ENCODE measurements at regions not wholly inside any gene's neighbourhood (a gene's known extent, or its start where the extent isn't known, plus 50 kb on each side); places are given as distances from the start of the nearest gene placed in this dataset.
A peak's percentile ranks its signal among the peaks of the same experiment; 100 is the strongest.

DNA sequence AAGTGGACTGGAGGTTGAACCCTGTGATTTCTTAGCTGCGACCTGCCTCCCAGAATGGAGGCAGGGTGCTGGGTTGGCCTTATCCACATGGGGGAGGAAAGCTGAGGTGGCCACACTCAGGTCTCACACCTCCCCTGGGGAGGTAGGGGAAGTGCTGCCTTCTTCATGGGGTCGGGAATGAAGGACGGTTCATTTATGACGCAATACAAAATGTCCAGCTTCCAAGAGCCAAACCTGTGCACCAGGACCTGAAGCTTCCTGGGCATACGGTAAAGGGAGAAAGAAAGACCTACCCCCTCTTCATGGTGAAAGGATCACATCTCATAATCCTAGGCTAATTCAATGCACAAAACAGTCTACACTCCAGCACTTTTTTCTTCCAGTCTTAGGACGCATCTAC is 150.6 kb upstream of the CDYL start:
- TF ChIP-seq POLR2AphosphoS5 (IDR thresholded peaks at IDR 0.05) (no peak), POLR2A (IDR thresholded peaks at IDR 0.05) (no peak), EP300 (IDR thresholded peaks at IDR 0.05) (no peak)
- TF ChIP-seq, protein P1, sequence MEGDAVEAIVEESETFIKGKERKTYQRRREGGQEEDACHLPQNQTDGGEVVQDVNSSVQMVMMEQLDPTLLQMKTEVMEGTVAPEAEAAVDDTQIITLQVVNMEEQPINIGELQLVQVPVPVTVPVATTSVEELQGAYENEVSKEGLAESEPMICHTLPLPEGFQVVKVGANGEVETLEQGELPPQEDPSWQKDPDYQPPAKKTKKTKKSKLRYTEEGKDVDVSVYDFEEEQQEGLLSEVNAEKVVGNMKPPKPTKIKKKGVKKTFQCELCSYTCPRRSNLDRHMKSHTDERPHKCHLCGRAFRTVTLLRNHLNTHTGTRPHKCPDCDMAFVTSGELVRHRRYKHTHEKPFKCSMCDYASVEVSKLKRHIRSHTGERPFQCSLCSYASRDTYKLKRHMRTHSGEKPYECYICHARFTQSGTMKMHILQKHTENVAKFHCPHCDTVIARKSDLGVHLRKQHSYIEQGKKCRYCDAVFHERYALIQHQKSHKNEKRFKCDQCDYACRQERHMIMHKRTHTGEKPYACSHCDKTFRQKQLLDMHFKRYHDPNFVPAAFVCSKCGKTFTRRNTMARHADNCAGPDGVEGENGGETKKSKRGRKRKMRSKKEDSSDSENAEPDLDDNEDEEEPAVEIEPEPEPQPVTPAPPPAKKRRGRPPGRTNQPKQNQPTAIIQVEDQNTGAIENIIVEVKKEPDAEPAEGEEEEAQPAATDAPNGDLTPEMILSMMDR (IDR thresholded peaks at IDR 0.05) = no peak
- no peak for ATAC-seq
- Histone ChIP-seq H3K4me3 (no peak overlapping the region), H3K27ac (no peak overlapping the region), H3K36me3 (no peaks in the 10 kb centered on the region), H3K9me3 (peaks cover 0 to 23% (median 0%) of the 10 kb centered on the region in 3 donors), H3K4me1 (no peaks in the 10 kb centered on the region), H3K27me3 (no peaks in the 10 kb centered on the region)
- WGBS, 2 donors (ENCODE audit: low coverage in 1 of 2) = 85 to 92% methylated on average over 5 to 6 of the region's 6 CpGs

DNA sequence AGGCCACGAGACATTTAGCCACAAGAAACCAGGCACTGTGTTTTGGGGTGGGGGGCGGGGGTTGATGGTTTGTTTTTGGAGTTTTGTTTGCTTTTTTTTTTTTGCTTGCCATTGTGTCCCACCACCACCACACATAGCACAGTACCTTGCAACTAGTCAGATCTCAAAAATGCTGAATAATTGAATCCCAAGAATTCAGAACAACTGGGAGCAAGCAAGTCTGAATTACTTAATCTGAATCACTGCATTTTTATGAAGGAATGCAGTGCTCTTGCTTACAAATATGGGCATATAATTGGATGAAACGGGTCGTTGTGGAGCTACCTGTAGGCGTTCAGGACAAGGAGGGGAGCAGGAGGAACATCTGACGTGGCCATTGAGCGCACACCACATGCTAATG is 151.5 kb upstream of the CDYL start:
- H3K27me3 ChIP-seq = no peaks in the 10 kb centered on the region
- H3K9me3 ChIP-seq = peaks cover 0 to 15% (median 0%) of the 10 kb centered on the region in 3 donors
- H3K4me1 ChIP-seq = no peaks in the 10 kb centered on the region
- H3K27ac ChIP-seq = no peak overlapping the region
- ATAC-seq = no peak
- 92% methylated on average over 7 of the region's 7 CpGs; no CpG with 5 or more reads in 1 of the 2 donors for WGBS, 2 donors (ENCODE audit: low coverage in 1 of 2)
- H3K4me3 ChIP-seq = no peak overlapping the region
- TF ChIP-seq EP300 (IDR thresholded peaks at IDR 0.05) = no peak
- no peak for TF ChIP-seq POLR2A (IDR thresholded peaks at IDR 0.05)
- no peak for TF ChIP-seq POLR2AphosphoS5 (IDR thresholded peaks at IDR 0.05)
- TF ChIP-seq, protein P1 (IDR thresholded peaks at IDR 0.05) = no peak
- H3K36me3 ChIP-seq = no peaks in the 10 kb centered on the region

GRCh38 chr6:4620284-4621151 is 155.7 kb upstream of the CDYL start:
- no peaks in the 10 kb centered on the region for H3K27me3 ChIP-seq
- 64 to 77% methylated on average over 2 to 12 of the region's 12 CpGs for WGBS, 2 donors (ENCODE audit: low coverage in 1 of 2)
- H3K4me3 ChIP-seq = no peak overlapping the region
- no peak overlapping the region for H3K27ac ChIP-seq
- no peak for ATAC-seq
- peaks cover 0 to 7% (median 0%) of the 10 kb centered on the region in 3 donors for H3K4me1 ChIP-seq
- TF ChIP-seq POLR2A (IDR thresholded peaks at IDR 0.05) (no peak), EP300 (IDR thresholded peaks at IDR 0.05) (no peak), POLR2AphosphoS5 (IDR thresholded peaks at IDR 0.05) (no peak)
- TF ChIP-seq, protein P1 (IDR thresholded peaks at IDR 0.05) = no peak
- no peaks in the 10 kb centered on the region for H3K9me3 ChIP-seq
- no peaks in the 10 kb centered on the region for H3K36me3 ChIP-seq

- TF ChIP-seq EP300 (IDR thresholded peaks at IDR 0.05) (no peak), POLR2A (IDR thresholded peaks at IDR 0.05) (no peak), POLR2AphosphoS5 (IDR thresholded peaks at IDR 0.05) (no peak)
- TF ChIP-seq, protein P1 (IDR thresholded peaks at IDR 0.05) = no peak
- Histone ChIP-seq H3K4me1 (peaks cover 3 to 35% (median 4%) of the 10 kb centered on the region in 3 donors), H3K27me3 (no peaks in the 10 kb centered on the region), H3K27ac (no peak overlapping the region), H3K4me3 (no peak overlapping the region), H3K9me3 (no peaks in the 10 kb centered on the region), H3K36me3 (no peaks in the 10 kb centered on the region)
- ATAC-seq = no peak
- 92 to 93% methylated on average over 8 of the region's 8 CpGs for WGBS, 2 donors (ENCODE audit: low coverage in 1 of 2)
Measured at GRCh38 chr6:4616311-4616710, 159.9 kb upstream of the CDYL start.

- Histone ChIP-seq H3K4me3 (no peak overlapping the region), H3K36me3 (no peaks in the 10 kb centered on the region), H3K4me1 (peaks cover 3 to 39% (median 8%) of the 10 kb centered on the region in 3 donors), H3K27me3 (no peaks in the 10 kb centered on the region), H3K27ac (no peak overlapping the region), H3K9me3 (no peaks in the 10 kb centered on the region)
- WGBS, 2 donors (ENCODE audit: low coverage in 1 of 2) = 59 to 75% methylated on average over 1 to 2 of the region's 3 CpGs
- TF ChIP-seq, protein P1 (IDR thresholded peaks at IDR 0.05) = no peak
- TF ChIP-seq POLR2A (IDR thresholded peaks at IDR 0.05) (no peak), EP300 (IDR thresholded peaks at IDR 0.05) (no peak), POLR2AphosphoS5 (IDR thresholded peaks at IDR 0.05) (peak; percentile 73)
- ATAC-seq = peak; percentile 69
Measured at GRCh38 chr6:4615891-4616290, 160.3 kb upstream of the CDYL start.

Data from gastroesophageal sphincter (tissue), 4 donors.